Left lung (tissue), 4 donors: ENCODE measurements at regions not wholly inside any gene's neighbourhood (a gene's known extent, or its start where the extent isn't known, plus 50 kb on each side); places are given as distances from the start of the nearest gene placed in this dataset.

Source experiments
- ATAC-seq: fragments of 200-7000 bp; cut with Tn5 transposase; one replicate; pipeline ENCODE4 v1.9.1; 2020; ENCODE audit warnings: moderate library complexity
- DNase-seq, 4 donors: peaks; one replicate each; pipeline ENCODE4 v3.0.0-alpha.2; 2013 to 2020
- H3K27ac ChIP-seq, 2 donors: fragments of 200-600 bp; sonication (generic) in 1 of 2; one replicate each; pipeline versions ENCODE4 v1.5.0 to v1.8.0; 2020 to 2021
- H3K27me3 ChIP-seq, 2 donors: fragments of 200-600 bp; sonication (generic) in 1 of 2; one replicate each; pipeline versions ENCODE4 v1.5.0 to v1.8.0; 2020 to 2021
- H3K36me3 ChIP-seq, 2 donors: fragments of 200-600 bp; sonication (generic) in 1 of 2; one replicate each; pipeline versions ENCODE4 v1.5.0 to v1.8.0; 2020 to 2021
- H3K4me1 ChIP-seq, 2 donors: fragments of 200-600 bp; one replicate each; pipeline ENCODE4 v1.8.0; 2021
- H3K4me3 ChIP-seq, 2 donors: fragments of 200-600 bp; sonication (generic) in 1 of 2; one replicate each; pipeline versions ENCODE4 v1.5.0 to v1.8.0; 2020 to 2021; ENCODE audit warnings: mild to moderate bottlenecking in 1 of 2
- H3K9me3 ChIP-seq, 2 donors: fragments of 200-600 bp; sonication (generic) in 1 of 2; one replicate each; pipeline versions ENCODE4 v1.5.0 to v1.8.0; 2020 to 2021
- intact Hi-C, 2 donors: fragments of 100-400 bp; cut with DNase I; formaldehyde crosslinking; loops; one replicate each; pipeline versions ENCODE4 v1.11.2 to v1.14.2; 2022
- TF ChIP-seq, protein P1 (sequence below), 2 donors: fragments of 200-600 bp; sonication (generic) in 1 of 2; IDR thresholded peaks; one replicate each; pipeline versions ENCODE4 v1.5.0 to v1.8.0; 2021; ENCODE audit warnings: antibody characterized with exemption in 2 of 2
- donor health status: DM: no; HTN: yes; CAD: no.
- donor health status: DM: no; HTN: no; CAD: no.

DNA sequence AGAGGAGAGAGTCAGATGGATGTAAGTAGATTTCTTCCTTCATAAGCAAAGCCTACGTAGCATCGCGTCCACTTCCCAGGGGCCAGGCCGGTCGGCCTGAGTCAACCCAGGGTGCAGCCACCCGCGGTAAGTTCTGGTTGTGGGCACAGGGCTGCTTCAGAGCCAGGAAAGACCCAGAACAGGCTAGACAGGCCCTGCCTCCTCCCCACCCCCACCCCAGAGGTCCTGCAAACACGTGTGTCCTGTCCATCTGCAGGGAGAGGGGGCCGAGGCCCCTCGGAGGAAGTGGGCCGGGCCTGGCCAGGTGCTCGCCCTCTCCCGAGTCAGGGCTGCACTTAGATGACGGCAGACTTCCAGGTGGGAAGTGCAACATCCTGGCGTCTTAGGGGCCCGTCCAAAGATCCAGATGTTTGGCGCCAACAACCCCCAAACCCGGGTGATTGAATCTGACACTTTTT lies 100.8 kb upstream of the ALDH1A3 start:
- Histone ChIP-seq H3K4me3 (no peak overlapping the region), H3K36me3 (no peaks in the 10 kb centered on the region), H3K4me1 (no peaks in the 10 kb centered on the region), H3K27ac (no peak overlapping the region), H3K9me3 (no peaks in the 10 kb centered on the region), H3K27me3 (peaks cover 0 to 9% of the 10 kb centered on the region in 2 donors)
- TF ChIP-seq, protein P1, sequence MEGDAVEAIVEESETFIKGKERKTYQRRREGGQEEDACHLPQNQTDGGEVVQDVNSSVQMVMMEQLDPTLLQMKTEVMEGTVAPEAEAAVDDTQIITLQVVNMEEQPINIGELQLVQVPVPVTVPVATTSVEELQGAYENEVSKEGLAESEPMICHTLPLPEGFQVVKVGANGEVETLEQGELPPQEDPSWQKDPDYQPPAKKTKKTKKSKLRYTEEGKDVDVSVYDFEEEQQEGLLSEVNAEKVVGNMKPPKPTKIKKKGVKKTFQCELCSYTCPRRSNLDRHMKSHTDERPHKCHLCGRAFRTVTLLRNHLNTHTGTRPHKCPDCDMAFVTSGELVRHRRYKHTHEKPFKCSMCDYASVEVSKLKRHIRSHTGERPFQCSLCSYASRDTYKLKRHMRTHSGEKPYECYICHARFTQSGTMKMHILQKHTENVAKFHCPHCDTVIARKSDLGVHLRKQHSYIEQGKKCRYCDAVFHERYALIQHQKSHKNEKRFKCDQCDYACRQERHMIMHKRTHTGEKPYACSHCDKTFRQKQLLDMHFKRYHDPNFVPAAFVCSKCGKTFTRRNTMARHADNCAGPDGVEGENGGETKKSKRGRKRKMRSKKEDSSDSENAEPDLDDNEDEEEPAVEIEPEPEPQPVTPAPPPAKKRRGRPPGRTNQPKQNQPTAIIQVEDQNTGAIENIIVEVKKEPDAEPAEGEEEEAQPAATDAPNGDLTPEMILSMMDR (IDR thresholded peaks at IDR 0.05): no peak
- DNase-seq (no peak), ATAC-seq (no peak)
- intact Hi-C loops: no loop called here

DNA sequence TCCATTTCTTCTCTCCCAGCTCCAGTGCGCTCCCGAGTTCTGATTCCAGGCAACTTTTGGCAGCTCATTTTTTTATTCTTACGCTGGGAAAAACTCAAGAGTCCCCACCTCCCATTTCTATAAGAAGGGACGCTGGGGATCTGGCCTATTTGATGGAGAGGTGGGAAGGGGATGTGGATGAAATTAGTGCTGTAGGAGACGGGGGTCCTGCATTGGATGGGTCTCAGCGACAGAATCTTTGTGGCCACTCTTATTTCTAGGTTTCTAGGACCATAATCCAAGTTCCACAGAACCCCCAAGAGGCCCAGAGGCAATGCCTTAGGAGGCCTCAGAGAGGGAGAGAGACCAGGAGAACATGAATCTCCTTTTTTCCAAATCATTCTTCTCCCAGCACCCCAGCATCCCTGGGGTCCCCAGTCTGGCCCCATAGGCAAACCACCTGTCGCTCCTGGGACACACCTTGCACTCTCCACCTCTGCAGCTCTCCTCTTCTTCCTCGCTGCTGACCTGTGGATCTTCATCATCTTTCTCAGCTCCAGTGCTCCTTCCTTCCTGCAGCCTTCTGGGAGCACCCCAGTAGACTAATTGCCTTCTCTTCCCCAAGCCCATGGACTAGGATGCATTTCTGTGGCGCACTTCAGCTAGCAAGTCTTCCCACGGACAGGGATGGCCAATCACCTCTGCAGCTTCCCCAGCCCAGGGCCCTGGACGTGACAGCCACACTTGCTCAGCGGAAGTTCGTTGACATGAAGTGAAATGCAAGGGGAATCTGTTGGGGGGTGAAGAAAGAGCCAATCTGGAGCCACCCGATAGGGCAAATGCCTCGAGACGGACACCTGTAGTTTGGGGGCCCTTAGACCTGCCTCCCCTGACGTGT lies 100.1 kb upstream of the ALDH1A3 start:
- intact Hi-C loops: no loop called here
- H3K27me3 ChIP-seq: peaks cover 0 to 9% of the 10 kb centered on the region in 2 donors
- H3K36me3 ChIP-seq: no peaks in the 10 kb centered on the region
- DNase-seq: no peak
- H3K4me3 ChIP-seq: no peak overlapping the region
- no peaks in the 10 kb centered on the region for H3K9me3 ChIP-seq
- TF ChIP-seq, protein P1 (IDR thresholded peaks at IDR 0.05): no peak
- H3K4me1 ChIP-seq: no peaks in the 10 kb centered on the region
- no peak overlapping the region for H3K27ac ChIP-seq
- ATAC-seq: no peak

GRCh38 chr15:100780208-100780800 lies 99.3 kb upstream of the ALDH1A3 start:
- TF ChIP-seq, protein P1 (IDR thresholded peaks at IDR 0.05): no peak
- no peak for ATAC-seq
- Histone ChIP-seq H3K36me3 (no peaks in the 10 kb centered on the region), H3K27me3 (peaks cover 0 to 9% of the 10 kb centered on the region in 2 donors), H3K9me3 (no peaks in the 10 kb centered on the region), H3K27ac (no peak overlapping the region), H3K4me1 (no peaks in the 10 kb centered on the region), H3K4me3 (no peak overlapping the region)
- intact Hi-C loops: no loop called here
- no peak for DNase-seq

- ATAC-seq (no peak), DNase-seq (no peak)
- TF ChIP-seq, protein P1 (IDR thresholded peaks at IDR 0.05): no peak
These were observed 98.3 kb upstream of the ALDH1A3 start for GRCh38 chr15:100781061-100781960.

More at GRCh38 chr15:100781061-100781960, 98.3 kb upstream of the ALDH1A3 start:
- no peak overlapping the region for H3K27ac ChIP-seq
- intact Hi-C loops: no loop called here
- no peaks in the 10 kb centered on the region for H3K36me3 ChIP-seq
- H3K4me3 ChIP-seq: no peak overlapping the region
- peaks cover 0 to 9% of the 10 kb centered on the region in 2 donors for H3K27me3 ChIP-seq
- H3K4me1 ChIP-seq: no peaks in the 10 kb centered on the region
- no peaks in the 10 kb centered on the region for H3K9me3 ChIP-seq
